HCT116 (cell line): ENCODE measurements at regions not wholly inside any gene's neighbourhood (a gene's known extent, or its start where the extent isn't known, plus 50 kb on each side); places are given as distances from the start of the nearest gene placed in this dataset.

Source experiments
- ATAC-seq: fragments of 200-7000 bp; cut with Tn5 transposase; 2 replicates; pipeline ENCODE4 v1.9.1; 2020; ENCODE audit warnings: mild to moderate bottlenecking, moderate library complexity
- BruUV-seq: library from RNA; stranded (reverse); fragments of 400-500 nt; replicated peaks from 2 replicates; lab custom pipeline; 2021; lab: Mats Ljungman, UMichigan
- CTCF ChIA-PET: fragments of 300-600 bp; sonication (Branson Sonifier 250); formaldehyde crosslinking; loops from one replicate; lab custom pipeline; 2021; ENCODE audit warnings: antibody characterized with exemption; lab: Charles Lee
- POLR2A ChIA-PET: fragments of 300-600, 350-600 bp; sonication (Branson Sonifier 250); formaldehyde crosslinking; loops from one replicate; lab custom pipeline; 2021; ENCODE audit warnings: antibody characterized with exemption; lab: Charles Lee
- RAD21 ChIA-PET, 2 experiments: fragments of 300-600 bp; sonication (Branson Sonifier 250); formaldehyde crosslinking; loops; one replicate each; lab custom pipeline; 2023; ENCODE audit warnings: low total read pairs in 2 of 2; ENCODE audit not compliant: uncharacterized antibody in 2 of 2, unreplicated experiment in 2 of 2, low non-redundant PET in 1 of 2; lab: Charles Lee
- DNase-seq: peaks from one replicate; pipeline ENCODE4 v3.0.0-alpha.2; 2010; ENCODE audit warnings: low read depth, low spot score
- H2AFZ ChIP-seq: fragments of 200-600 bp; shearing (Covaris generic), sonication (generic); 2 replicates; pipeline ENCODE4 v1.6.1; 2017; ENCODE audit warnings: low read depth, mixed run types, mixed read lengths, antibody characterized with exemption, low read length; ENCODE audit not compliant: poor library complexity, severe bottlenecking
- H3K27ac ChIP-seq: 2 replicates; pipeline ENCODE4 v1.5.1; 2012; ENCODE audit warnings: low read depth, low read length
- H3K27me3 ChIP-seq: fragments of 200-600 bp; sonication (generic); 2 replicates; pipeline ENCODE4 v1.6.1; 2016; ENCODE audit warnings: mixed run types, low read length, mixed read lengths; ENCODE audit not compliant: insufficient read depth
- H3K36me3 ChIP-seq, 2 experiments: fragments of 200-500 bp in 1 of 2; fragments of 200-600 bp in 1 of 2; sonication (Bioruptor generic) in 1 of 2; sonication (generic) in 1 of 2; 2 replicates each; pipeline versions ENCODE4 v1.5.1 to v1.6.1; 2014 to 2016; ENCODE audit warnings: low read length in 2 of 2, inconsistent platforms in 1 of 2, mixed read lengths in 1 of 2, mixed run types in 1 of 2; ENCODE audit not compliant: insufficient read depth in 2 of 2, control insufficient read depth in 1 of 2
- H3K4me1 ChIP-seq, 2 experiments: fragments of 200-600 bp in 1 of 2; sonication (generic) in 1 of 2; 2 replicates each; pipeline versions ENCODE4 v1.5.1 to v1.6.1; 2012 to 2017; ENCODE audit warnings: low read length in 2 of 2, inconsistent platforms in 1 of 2, mild to moderate bottlenecking in 1 of 2, mixed read lengths in 1 of 2, mixed run types in 1 of 2, moderate library complexity in 1 of 2; ENCODE audit not compliant: insufficient read depth in 2 of 2, control insufficient read depth in 1 of 2
- H3K4me2 ChIP-seq: fragments of 200-600 bp; sonication (generic); 2 replicates; pipeline ENCODE4 v1.6.1; 2017; ENCODE audit warnings: mixed run types, low read length, mixed read lengths
- H3K4me3 ChIP-seq, 2 experiments: fragments of 200-600 bp in 1 of 2; sonication (generic) in 1 of 2; replicated peaks in 1 of 2; 2 replicates each; pipeline ENCODE4 v1.5.1; 2011 to 2016; ENCODE audit warnings: low read length in 2 of 2, control low read depth in 1 of 2, low read depth in 1 of 2, mild to moderate bottlenecking in 1 of 2, mixed read lengths in 1 of 2, mixed run types in 1 of 2
- H3K79me2 ChIP-seq: fragments of 200-600 bp; sonication (generic); 2 replicates; pipeline ENCODE4 v1.6.1; 2017; ENCODE audit warnings: mild to moderate bottlenecking, mixed run types, low read length, moderate library complexity, mixed read lengths; ENCODE audit not compliant: insufficient read depth
- H3K9ac ChIP-seq: fragments of 200-600 bp; sonication (generic); 2 replicates; pipeline ENCODE4 v1.6.1; 2016; ENCODE audit warnings: low read length, mixed read lengths
- H3K9me2 ChIP-seq: fragments of 200-600 bp; sonication (generic), shearing (Covaris generic); 2 replicates; pipeline ENCODE4 v1.6.1; 2017; ENCODE audit warnings: mixed run types, mild to moderate bottlenecking, moderate library complexity; ENCODE audit not compliant: insufficient read depth
- H3K9me3 ChIP-seq, 2 experiments: fragments of 200-500 bp in 1 of 2; fragments of 200-600 bp in 1 of 2; sonication (Bioruptor generic) in 1 of 2; sonication (generic) in 1 of 2; 2 replicates each; pipeline ENCODE4 v1.6.1; 2014 to 2017; ENCODE audit warnings: low read length in 2 of 2, mixed read lengths in 2 of 2, inconsistent platforms in 1 of 2, low read depth in 1 of 2, mild to moderate bottlenecking in 1 of 2, mixed run types in 1 of 2, moderate library complexity in 1 of 2; ENCODE audit not compliant: control insufficient read depth in 1 of 2, insufficient read depth in 1 of 2
- H4K20me1 ChIP-seq: fragments of 200-600 bp; sonication (generic), shearing (Covaris generic); 2 replicates; pipeline ENCODE4 v1.6.1; 2017; ENCODE audit warnings: mixed run types, mild to moderate bottlenecking, moderate library complexity; ENCODE audit not compliant: insufficient read depth
- ATF3 ChIP-seq: IDR thresholded peaks from 2 replicates; pipeline ENCODE4 v1.6.1; 2012
- CBX3 ChIP-seq: IDR thresholded peaks from 2 replicates; pipeline ENCODE4 v1.6.1; 2012; ENCODE audit warnings: low read depth
- CEBPB ChIP-seq: IDR thresholded peaks from 2 replicates; pipeline ENCODE4 v1.6.1; 2012; ENCODE audit warnings: low read depth
- CTCF ChIP-seq, 3 experiments: fragments of 200-600 bp in 1 of 3; sonication (generic) in 1 of 3; IDR thresholded peaks in 2 of 3; conservative IDR thresholded peaks in 1 of 3; 2 replicates each; pipeline ENCODE4 v1.5.1; 2012 to 2017; ENCODE audit warnings: low read depth in 2 of 3, low read length in 2 of 3, antibody characterized with exemption in 1 of 3, borderline replicate concordance in 1 of 3, control low read depth in 1 of 3, mild to moderate bottlenecking in 1 of 3, mixed read lengths in 1 of 3, mixed run types in 1 of 3, moderate library complexity in 1 of 3; ENCODE audit not compliant: insufficient read depth in 1 of 3
- EGR1 ChIP-seq: IDR thresholded peaks from 2 replicates; pipeline ENCODE4 v1.6.1; 2012; ENCODE audit warnings: low read depth
- ELF1 ChIP-seq: IDR thresholded peaks from 2 replicates; pipeline ENCODE4 v1.6.1; 2012; ENCODE audit warnings: low read depth, borderline replicate concordance
- EZH2 ChIP-seq: fragments of 200-600 bp; sonication (generic); IDR thresholded peaks from 2 replicates; pipeline ENCODE4 v1.6.1; 2017; ENCODE audit warnings: antibody characterized with exemption, mixed run types
- EZH2phosphoT487 ChIP-seq: fragments of 200-600 bp; IDR thresholded peaks from 2 replicates; pipeline ENCODE4 v1.6.1; 2018; ENCODE audit warnings: antibody characterized with exemption, borderline replicate concordance
- FOSL1 ChIP-seq: IDR thresholded peaks from 2 replicates; pipeline ENCODE4 v1.6.1; 2012; ENCODE audit warnings: low read depth
- JUND ChIP-seq: IDR thresholded peaks from 2 replicates; pipeline ENCODE4 v1.6.1; 2012
- MAX ChIP-seq: IDR thresholded peaks from 2 replicates; pipeline ENCODE4 v1.6.1; 2012
- POLR2A ChIP-seq: IDR thresholded peaks from 2 replicates; pipeline ENCODE4 v1.7.0; 2011; ENCODE audit warnings: borderline replicate concordance; ENCODE audit not compliant: insufficient read depth, insufficient read length; ENCODE audit errors: extremely low read depth
- POLR2AphosphoS5 ChIP-seq: IDR thresholded peaks from 2 replicates; pipeline ENCODE4 v1.6.1; 2011; ENCODE audit warnings: mild to moderate bottlenecking, low read depth, low read length, moderate library complexity
- RAD21 ChIP-seq: IDR thresholded peaks from 2 replicates; pipeline ENCODE4 v1.6.1; 2012; ENCODE audit warnings: low read depth, mild to moderate bottlenecking
- REST ChIP-seq: IDR thresholded peaks from 2 replicates; pipeline ENCODE4 v1.6.1; 2012; ENCODE audit warnings: low read depth
- SIN3A ChIP-seq: IDR thresholded peaks from 2 replicates; pipeline ENCODE4 v1.6.1; 2012; ENCODE audit warnings: low read depth
- YY1 ChIP-seq: IDR thresholded peaks from 2 replicates; pipeline ENCODE4 v1.6.1; 2011; ENCODE audit warnings: low read length, low read depth, moderate library complexity, mild to moderate bottlenecking; ENCODE audit not compliant: insufficient replicate concordance; ENCODE audit errors: extremely low read depth
- ZFX ChIP-seq: fragments of 450-650 bp; IDR thresholded peaks from 2 replicates; pipeline ENCODE4 v1.6.1; 2017
- ZNF274 ChIP-seq: fragments of 200-500 bp; sonication (Bioruptor generic); IDR thresholded peaks from 2 replicates; pipeline ENCODE4 v1.6.1; 2014; ENCODE audit warnings: mild to moderate bottlenecking, low read depth, low read length, inconsistent platforms
- intact Hi-C: fragments of 100-400 bp; cut with micrococcal nuclease; formaldehyde crosslinking; loops from 2 replicates; pipeline ENCODE4 v1.10.0; 2022

- Histone ChIP-seq H4K20me1 (no peaks in the 10 kb centered on the region), H3K9me2 (no peaks in the 10 kb centered on the region), H3K4me2 (no peak overlapping the region), H3K9ac (no peak overlapping the region), H3K36me3 (no peaks in the 10 kb centered on the region), H3K79me2 (no peaks in the 10 kb centered on the region), H3K27me3 (no peaks in the 10 kb centered on the region), H3K4me1 (no peaks in the 10 kb centered on the region), H3K4me3 (no peak overlapping the region), H3K27ac (no peak overlapping the region), H3K9me3 (no peaks in the 10 kb centered on the region), H2AFZ (no peak overlapping the region)
- ChIA-PET CTCF (no interaction called here), POLR2A (no interaction called here), RAD21 (no interaction called here)
- ATAC-seq (no peak), DNase-seq (no peak)
- no TSS peak for BruUV-seq
- intact Hi-C loops, result no loop called here
- TF ChIP-seq ZFX, result no peak
- TF ChIP-seq SIN3A, result no peak
- TF ChIP-seq CBX3, result no peak
- TF ChIP-seq RAD21, result no peak
- no peak for TF ChIP-seq FOSL1
- TF ChIP-seq MAX, result no peak
- TF ChIP-seq ZNF274, result no peak
- TF ChIP-seq CEBPB, result no peak
- TF ChIP-seq YY1, result no peak
- no peak for TF ChIP-seq POLR2AphosphoS5
- no peak for TF ChIP-seq ELF1
- TF ChIP-seq REST, result no peak
- TF ChIP-seq EZH2, result no peak
- no peak for TF ChIP-seq EZH2phosphoT487
- no peak for TF ChIP-seq ATF3
- TF ChIP-seq CTCF (IDR thresholded peaks at IDR 0.05 in 2 of 3, conservative IDR thresholded peaks at IDR 0.05 in 1 of 3; ENCODE audit: borderline replicate concordance in 1 of 3, insufficient read depth in 1 of 3, low read depth in 2 of 3, low read length in 2 of 3), result no peak
- no peak for TF ChIP-seq POLR2A
- TF ChIP-seq EGR1, result no peak
- TF ChIP-seq JUND, result no peak
These were observed 902.8 kb upstream of the AMELY start for GRCh38 chrY:7814361-7814760.
